ENCODE measurements at regions not wholly inside any gene's neighbourhood (a gene's known extent, or its start where the extent isn't known, plus 50 kb on each side); places are given as distances from the start of the nearest gene placed in this dataset.
"Not testable (repeated sequence)": the region's sequence is repeated elsewhere in the genome, so short reads cannot be mapped to it uniquely, and the experiment has no call there.

GRCh38 chr20:29311046-29311445 is 1946.4 kb upstream of the DEFB115 start:
- TF ChIP-seq GRHL2 (CRISPR knock-in tag; IDR thresholded peaks at IDR 0.05; ENCODE audit: insufficient replicate concordance, severe bottlenecking); CTCF (IDR thresholded peaks at IDR 0.05); ZNF512 (CRISPR knock-in tag; IDR thresholded peaks at IDR 0.05; ENCODE audit: borderline replicate concordance); JAZF1 (CRISPR knock-in tag; IDR thresholded peaks at IDR 0.05); E2F4 (CRISPR knock-in tag; IDR thresholded peaks at IDR 0.05; ENCODE audit: borderline replicate concordance, low read depth); NR1H2 (CRISPR knock-in tag; IDR thresholded peaks at IDR 0.05); CREM (CRISPR knock-in tag; IDR thresholded peaks at IDR 0.05): not testable (repeated sequence)
